DND-41 (cell line): ENCODE measurements at regions not wholly inside any gene's neighbourhood (a gene's known extent, or its start where the extent isn't known, plus 50 kb on each side); places are given as distances from the start of the nearest gene placed in this dataset.

ENCODE experiments used
- CTCF ChIP-seq: IDR thresholded peaks from 2 replicates; pipeline ENCODE4 v1.5.1; 2012; ENCODE audit warnings: borderline replicate concordance, low read length, moderate library complexity, mild to moderate bottlenecking; ENCODE audit not compliant: poor library complexity, severe bottlenecking; ENCODE audit errors: extremely low read depth
- EZH2 ChIP-seq: IDR thresholded peaks from 3 replicates; pipeline ENCODE4 v1.6.1; 2012; ENCODE audit warnings: borderline replicate concordance, low read depth, mild to moderate bottlenecking, moderate library complexity, low read length, inconsistent platforms; ENCODE audit not compliant: severe bottlenecking

- TF ChIP-seq CTCF (no peak), EZH2 (no peak)
These were observed 462.9 kb upstream of the ZFHX3 start for GRCh38 chr16:73510852-73511251.
